ENCODE measurements at regions not wholly inside any gene's neighbourhood (a gene's known extent, or its start where the extent isn't known, plus 50 kb on each side); places are given as distances from the start of the nearest gene placed in this dataset.

- Histone ChIP-seq H3K27ac (ENCODE audit: low read length) (no peak overlapping the region), H3K27me3 (ENCODE audit: control insufficient read depth, insufficient read depth, low read length) (no peaks in the 10 kb centered on the region), H3K36me3 (ENCODE audit: control insufficient read depth, insufficient read depth, low read length) (no peaks in the 10 kb centered on the region), H3K9me3 (ENCODE audit: control insufficient read depth, insufficient read depth, low read length) (no peaks in the 10 kb centered on the region), H3K4me1 (ENCODE audit: control insufficient read depth, insufficient read depth, low read length) (no peaks in the 10 kb centered on the region), H3K4me3 (ENCODE audit: low read length) (no peak overlapping the region)
- DNase-seq (ENCODE audit: low read depth, low spot score), result no peak
These were observed 120.0 kb upstream of the GRIA3 start for GRCh38 chrX:123064053-123064452.

GRCh38 chrX:123072686-123073385 is 111.2 kb upstream of the GRIA3 start:
- no peaks in the 10 kb centered on the region for H3K4me1 ChIP-seq (ENCODE audit: control insufficient read depth, insufficient read depth, low read length)
- H3K27me3 ChIP-seq (ENCODE audit: control insufficient read depth, insufficient read depth, low read length), result no peaks in the 10 kb centered on the region
- H3K36me3 ChIP-seq (ENCODE audit: control insufficient read depth, insufficient read depth, low read length), result no peaks in the 10 kb centered on the region
- WGBS (ENCODE audit: insufficient coverage, insufficient read length), result no CpG with 5 or more reads among the region's 3 CpGs
- no peaks in the 10 kb centered on the region for H3K9me3 ChIP-seq (ENCODE audit: control insufficient read depth, insufficient read depth, low read length)
- no peak for DNase-seq (ENCODE audit: low read depth, low spot score)
- H3K4me3 ChIP-seq (ENCODE audit: low read length), result no peak overlapping the region
- H3K27ac ChIP-seq (ENCODE audit: low read length), result no peak overlapping the region

- no peak for DNase-seq (ENCODE audit: low read depth, low spot score)
- Histone ChIP-seq H3K27me3 (ENCODE audit: control insufficient read depth, insufficient read depth, low read length) (no peaks in the 10 kb centered on the region), H3K27ac (ENCODE audit: low read length) (no peak overlapping the region), H3K4me3 (ENCODE audit: low read length) (no peak overlapping the region), H3K4me1 (ENCODE audit: control insufficient read depth, insufficient read depth, low read length) (no peaks in the 10 kb centered on the region), H3K36me3 (ENCODE audit: control insufficient read depth, insufficient read depth, low read length) (no peaks in the 10 kb centered on the region), H3K9me3 (ENCODE audit: control insufficient read depth, insufficient read depth, low read length) (no peaks in the 10 kb centered on the region)
- no CpG with 5 or more reads among the region's 4 CpGs for WGBS (ENCODE audit: insufficient coverage, insufficient read length)
These were observed 108.0 kb upstream of the GRIA3 start for GRCh38 chrX:123075947-123076561.

- H3K9me3 ChIP-seq (ENCODE audit: control insufficient read depth, insufficient read depth, low read length), result no peaks in the 10 kb centered on the region
- no peak overlapping the region for H3K27ac ChIP-seq (ENCODE audit: low read length)
- no peak for DNase-seq (ENCODE audit: low read depth, low spot score)
- H3K27me3 ChIP-seq (ENCODE audit: control insufficient read depth, insufficient read depth, low read length), result no peaks in the 10 kb centered on the region
- H3K4me1 ChIP-seq (ENCODE audit: control insufficient read depth, insufficient read depth, low read length), result no peaks in the 10 kb centered on the region
- no peak overlapping the region for H3K4me3 ChIP-seq (ENCODE audit: low read length)
- no peaks in the 10 kb centered on the region for H3K36me3 ChIP-seq (ENCODE audit: control insufficient read depth, insufficient read depth, low read length)
These were observed 106.4 kb upstream of the GRIA3 start for GRCh38 chrX:123077631-123078030.

- no peak for DNase-seq (ENCODE audit: low read depth, low spot score)
These were observed 104.0 kb upstream of the GRIA3 start for GRCh38 chrX:123080065-123080464.

GRCh38 chrX:123081776-123082175 is 102.3 kb upstream of the GRIA3 start:
- Histone ChIP-seq H3K4me1 (ENCODE audit: control insufficient read depth, insufficient read depth, low read length) (no peaks in the 10 kb centered on the region), H3K4me3 (ENCODE audit: low read length) (no peak overlapping the region), H3K27ac (ENCODE audit: low read length) (no peak overlapping the region), H3K27me3 (ENCODE audit: control insufficient read depth, insufficient read depth, low read length) (no peaks in the 10 kb centered on the region), H3K36me3 (ENCODE audit: control insufficient read depth, insufficient read depth, low read length) (no peaks in the 10 kb centered on the region), H3K9me3 (ENCODE audit: control insufficient read depth, insufficient read depth, low read length) (no peaks in the 10 kb centered on the region)
- DNase-seq (ENCODE audit: low read depth, low spot score), result no peak

More at GRCh38 chrX:123080065-123080464, 104.0 kb upstream of the GRIA3 start:
- Histone ChIP-seq H3K9me3 (ENCODE audit: control insufficient read depth, insufficient read depth, low read length) (no peaks in the 10 kb centered on the region), H3K27ac (ENCODE audit: low read length) (no peak overlapping the region), H3K36me3 (ENCODE audit: control insufficient read depth, insufficient read depth, low read length) (no peaks in the 10 kb centered on the region), H3K4me3 (ENCODE audit: low read length) (no peak overlapping the region), H3K27me3 (ENCODE audit: control insufficient read depth, insufficient read depth, low read length) (no peaks in the 10 kb centered on the region), H3K4me1 (ENCODE audit: control insufficient read depth, insufficient read depth, low read length) (no peaks in the 10 kb centered on the region)
- no CpG with 5 or more reads among the region's 4 CpGs for WGBS (ENCODE audit: insufficient coverage, insufficient read length)

GRCh38 chrX:123083924-123084323 is 100.2 kb upstream of the GRIA3 start:
- Histone ChIP-seq H3K4me1 (ENCODE audit: control insufficient read depth, insufficient read depth, low read length) (no peaks in the 10 kb centered on the region), H3K9me3 (ENCODE audit: control insufficient read depth, insufficient read depth, low read length) (no peaks in the 10 kb centered on the region), H3K36me3 (ENCODE audit: control insufficient read depth, insufficient read depth, low read length) (no peaks in the 10 kb centered on the region), H3K4me3 (ENCODE audit: low read length) (no peak overlapping the region), H3K27me3 (ENCODE audit: control insufficient read depth, insufficient read depth, low read length) (no peaks in the 10 kb centered on the region), H3K27ac (ENCODE audit: low read length) (no peak overlapping the region)
- DNase-seq (ENCODE audit: low read depth, low spot score), result no peak
- no CpG with 5 or more reads among the region's 2 CpGs for WGBS (ENCODE audit: insufficient coverage, insufficient read length)

- no peaks in the 10 kb centered on the region for H3K4me1 ChIP-seq (ENCODE audit: control insufficient read depth, insufficient read depth, low read length)
- WGBS (ENCODE audit: insufficient coverage, insufficient read length), result no CpG with 5 or more reads among the region's 2 CpGs
- no peaks in the 10 kb centered on the region for H3K9me3 ChIP-seq (ENCODE audit: control insufficient read depth, insufficient read depth, low read length)
- H3K4me3 ChIP-seq (ENCODE audit: low read length), result no peak overlapping the region
- no peak for DNase-seq (ENCODE audit: low read depth, low spot score)
- H3K27ac ChIP-seq (ENCODE audit: low read length), result no peak overlapping the region
- H3K27me3 ChIP-seq (ENCODE audit: control insufficient read depth, insufficient read depth, low read length), result no peaks in the 10 kb centered on the region
- H3K36me3 ChIP-seq (ENCODE audit: control insufficient read depth, insufficient read depth, low read length), result no peaks in the 10 kb centered on the region
These were observed 99.3 kb upstream of the GRIA3 start for GRCh38 chrX:123084797-123085196.

- Histone ChIP-seq H3K4me1 (ENCODE audit: control insufficient read depth, insufficient read depth, low read length) (no peaks in the 10 kb centered on the region), H3K27ac (ENCODE audit: low read length) (no peak overlapping the region), H3K9me3 (ENCODE audit: control insufficient read depth, insufficient read depth, low read length) (no peaks in the 10 kb centered on the region), H3K36me3 (ENCODE audit: control insufficient read depth, insufficient read depth, low read length) (no peaks in the 10 kb centered on the region), H3K27me3 (ENCODE audit: control insufficient read depth, insufficient read depth, low read length) (no peaks in the 10 kb centered on the region), H3K4me3 (ENCODE audit: low read length) (no peak overlapping the region)
- WGBS (ENCODE audit: insufficient coverage, insufficient read length), result no CpG with 5 or more reads among the region's 5 CpGs
- peak; percentile 7 for DNase-seq (ENCODE audit: low read depth, low spot score)
These were observed 98.7 kb upstream of the GRIA3 start for GRCh38 chrX:123085311-123085940.

- no peaks in the 10 kb centered on the region for H3K4me1 ChIP-seq (ENCODE audit: control insufficient read depth, insufficient read depth, low read length)
- WGBS (ENCODE audit: insufficient coverage, insufficient read length), result no CpG with 5 or more reads among the region's 2 CpGs
- DNase-seq (ENCODE audit: low read depth, low spot score), result no peak
- H3K27me3 ChIP-seq (ENCODE audit: control insufficient read depth, insufficient read depth, low read length), result no peaks in the 10 kb centered on the region
- no peak overlapping the region for H3K27ac ChIP-seq (ENCODE audit: low read length)
- no peak overlapping the region for H3K4me3 ChIP-seq (ENCODE audit: low read length)
- no peaks in the 10 kb centered on the region for H3K36me3 ChIP-seq (ENCODE audit: control insufficient read depth, insufficient read depth, low read length)
- no peaks in the 10 kb centered on the region for H3K9me3 ChIP-seq (ENCODE audit: control insufficient read depth, insufficient read depth, low read length)
These were observed 97.3 kb upstream of the GRIA3 start for GRCh38 chrX:123086768-123087167.

GRCh38 chrX:123087326-123087725 is 96.8 kb upstream of the GRIA3 start:
- Histone ChIP-seq H3K4me3 (ENCODE audit: low read length) (no peak overlapping the region), H3K9me3 (ENCODE audit: control insufficient read depth, insufficient read depth, low read length) (no peaks in the 10 kb centered on the region), H3K27ac (ENCODE audit: low read length) (no peak overlapping the region), H3K36me3 (ENCODE audit: control insufficient read depth, insufficient read depth, low read length) (no peaks in the 10 kb centered on the region), H3K27me3 (ENCODE audit: control insufficient read depth, insufficient read depth, low read length) (no peaks in the 10 kb centered on the region), H3K4me1 (ENCODE audit: control insufficient read depth, insufficient read depth, low read length) (no peaks in the 10 kb centered on the region)
- DNase-seq (ENCODE audit: low read depth, low spot score), result no peak
